CD4-positive, alpha-beta memory T cell (primary cell): ENCODE measurements at regions not wholly inside any gene's neighbourhood (a gene's known extent, or its start where the extent isn't known, plus 50 kb on each side); places are given as distances from the start of the nearest gene placed in this dataset.

Source experiments
- CTCF ChIA-PET: fragments of 350-600 bp; sonication (Branson Sonifier 250); formaldehyde crosslinking; loops from one replicate; lab custom pipeline; 2021; ENCODE audit warnings: inconsistent platforms; ENCODE audit not compliant: partially characterized antibody; lab: Charles Lee
- POLR2A ChIA-PET: fragments of 350-600 bp; sonication (Branson Sonifier 250); formaldehyde crosslinking; loops from one replicate; lab custom pipeline; 2021; ENCODE audit not compliant: partially characterized antibody; lab: Charles Lee
- DNase-seq, 5 donors: peaks; one replicate each; pipeline versions ENCODE4 v3.0.0 to v3.0.0-alpha.2; 2020 to 2022; ENCODE audit warnings: mixed read lengths in 1 of 5
- H3K27ac ChIP-seq: one replicate; pipeline ENCODE4 v1.7.0; 2013; ENCODE audit warnings: low read depth, low read length
- H3K27me3 ChIP-seq: 2 replicates; pipeline ENCODE4 v1.7.0; 2013; ENCODE audit warnings: mild to moderate bottlenecking, low read length, moderate library complexity; ENCODE audit not compliant: insufficient read depth
- H3K36me3 ChIP-seq: 2 replicates; pipeline ENCODE4 v1.7.0; 2013; ENCODE audit warnings: mild to moderate bottlenecking, low read length, moderate library complexity; ENCODE audit not compliant: insufficient read depth
- H3K4me1 ChIP-seq: 2 replicates; pipeline ENCODE4 v1.7.0; 2013; ENCODE audit warnings: mild to moderate bottlenecking, low read length, moderate library complexity; ENCODE audit not compliant: insufficient read depth
- H3K4me3 ChIP-seq, 2 donors: one replicate each; pipeline ENCODE4 v1.7.0; 2013; ENCODE audit warnings: low read length in 2 of 2, mild to moderate bottlenecking in 1 of 2
- H3K9me3 ChIP-seq, 2 donors: one replicate each; pipeline ENCODE4 v1.7.0; 2013; ENCODE audit warnings: low read length in 2 of 2, control low read depth in 1 of 2; ENCODE audit not compliant: control insufficient read depth in 1 of 2
- H3K27ac Mint-ChIP-seq, 7 donors: one replicate each; pipeline ENCODE4 v1.8.0; 2020 to 2021; ENCODE audit warnings: mixed read lengths in 7 of 7, mild to moderate bottlenecking in 6 of 7, inconsistent platforms in 3 of 7, moderate library complexity in 3 of 7
- H3K27me3 Mint-ChIP-seq, 2 donors: one replicate each; pipeline ENCODE4 v1.8.0; 2020 to 2021; ENCODE audit warnings: mixed read lengths in 2 of 2
- H3K36me3 Mint-ChIP-seq, 2 donors: one replicate each; pipeline ENCODE4 v1.8.0; 2020 to 2021; ENCODE audit warnings: mixed read lengths in 2 of 2, inconsistent platforms in 1 of 2, mild to moderate bottlenecking in 1 of 2
- H3K4me1 Mint-ChIP-seq, 4 donors: one replicate each; pipeline ENCODE4 v1.8.0; 2020 to 2021; ENCODE audit warnings: mixed read lengths in 4 of 4, mild to moderate bottlenecking in 1 of 4
- H3K4me3 Mint-ChIP-seq, 8 donors: one replicate each; pipeline ENCODE4 v1.8.0; 2020 to 2021; ENCODE audit warnings: mixed read lengths in 8 of 8, mild to moderate bottlenecking in 7 of 8, moderate library complexity in 6 of 8, inconsistent platforms in 3 of 8
- H3K9me3 Mint-ChIP-seq, 8 donors: one replicate each; pipeline ENCODE4 v1.8.0; 2020 to 2021; ENCODE audit warnings: mixed read lengths in 8 of 8, mild to moderate bottlenecking in 5 of 8, inconsistent platforms in 3 of 8, moderate library complexity in 1 of 8
- intact Hi-C: fragments of 100-400 bp; cut with micrococcal nuclease; formaldehyde crosslinking; loops from one replicate; pipeline ENCODE4 v1.15.1; 2023

DNA sequence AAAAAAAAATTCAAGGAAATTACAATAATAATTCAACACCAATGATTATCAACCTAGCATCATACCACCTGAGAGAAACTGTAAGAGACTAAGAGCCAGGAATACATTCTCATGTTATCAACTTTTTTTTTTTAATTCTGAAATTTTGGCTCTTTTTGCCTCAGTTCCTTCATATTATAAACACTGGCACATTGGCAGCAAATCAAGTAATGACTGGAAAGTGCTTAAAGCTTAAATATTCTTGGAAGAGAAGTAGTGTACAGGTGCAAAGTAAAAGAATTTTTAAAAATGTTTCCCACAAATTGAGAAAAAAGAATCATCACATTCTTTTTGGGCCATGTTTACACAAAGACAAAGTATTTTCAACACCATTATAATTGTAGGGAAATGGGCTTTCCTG lies 296.9 kb upstream of the SOX5 start:
- Histone ChIP-seq H3K4me1 (no peaks in the 10 kb centered on the region), H3K27me3 (no peaks in the 10 kb centered on the region), H3K4me3 (no peak overlapping the region), H3K9me3 (no peaks in the 10 kb centered on the region), H3K27ac (no peak overlapping the region), H3K36me3 (no peaks in the 10 kb centered on the region)
- H3K36me3 Mint-ChIP-seq: no peaks in the 10 kb centered on the region
- intact Hi-C loops: no loop called here
- no peak for DNase-seq
- CTCF ChIA-PET: no interaction called here
- H3K4me1 Mint-ChIP-seq: no peaks in the 10 kb centered on the region
- H3K27me3 Mint-ChIP-seq: no peaks in the 10 kb centered on the region
- no peak overlapping the region for H3K27ac Mint-ChIP-seq
- no peak overlapping the region for H3K4me3 Mint-ChIP-seq
- peaks cover 0 to 5% (median 2%) of the 10 kb centered on the region in 8 donors for H3K9me3 Mint-ChIP-seq
- POLR2A ChIA-PET: no interaction called here

DNA sequence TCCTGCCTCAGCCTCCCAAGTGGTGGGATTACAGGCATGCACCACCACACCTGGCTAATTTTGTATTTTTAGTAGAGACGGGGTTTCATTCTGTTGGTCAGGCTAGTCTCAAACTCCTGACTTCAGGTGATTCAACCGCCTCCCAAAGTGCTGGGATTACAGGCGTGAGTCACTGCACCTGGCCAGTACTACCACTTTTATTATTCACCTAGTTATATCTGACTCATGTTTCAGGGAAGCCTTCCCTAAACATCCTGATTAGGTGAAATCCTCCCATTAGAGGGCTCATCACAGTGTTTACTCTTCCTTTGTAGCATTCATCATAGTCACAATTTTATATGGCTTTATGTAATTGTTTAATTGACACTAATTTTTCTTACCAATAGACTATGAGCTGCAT lies 295.3 kb upstream of the SOX5 start:
- H3K4me1 Mint-ChIP-seq: no peaks in the 10 kb centered on the region
- H3K4me3 Mint-ChIP-seq: no peak overlapping the region
- Histone ChIP-seq H3K27me3 (no peaks in the 10 kb centered on the region), H3K9me3 (no peaks in the 10 kb centered on the region), H3K4me3 (no peak overlapping the region), H3K36me3 (no peaks in the 10 kb centered on the region), H3K27ac (no peak overlapping the region), H3K4me1 (no peaks in the 10 kb centered on the region)
- no peaks in the 10 kb centered on the region for H3K27me3 Mint-ChIP-seq
- ChIA-PET CTCF (no interaction called here), POLR2A (no interaction called here)
- H3K36me3 Mint-ChIP-seq: no peaks in the 10 kb centered on the region
- H3K27ac Mint-ChIP-seq: no peak overlapping the region
- H3K9me3 Mint-ChIP-seq: peaks cover 0 to 5% (median 2%) of the 10 kb centered on the region in 8 donors
- no peak for DNase-seq
- intact Hi-C loops: no loop called here

DNA sequence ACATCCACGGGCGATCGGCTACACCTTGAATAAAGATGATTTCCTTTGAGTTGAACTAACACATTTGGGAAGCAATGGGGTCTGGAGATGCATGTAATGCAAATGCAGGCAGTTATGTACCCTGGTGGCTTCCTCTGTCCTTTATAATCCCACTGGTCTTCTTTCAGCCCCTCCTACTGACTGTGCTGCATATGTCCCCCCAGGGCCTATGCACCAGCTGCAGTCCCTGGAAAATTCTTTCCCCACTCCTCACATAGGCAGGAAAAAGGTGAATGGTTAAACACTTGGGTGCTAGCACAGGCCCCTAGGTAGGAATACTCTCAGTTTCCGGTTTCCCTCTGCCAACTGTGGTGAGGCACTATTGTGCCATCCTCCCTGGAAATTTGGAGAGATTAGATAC lies 294.8 kb upstream of the SOX5 start:
- no peak overlapping the region for H3K27ac ChIP-seq
- intact Hi-C loops: no loop called here
- ChIA-PET POLR2A (no interaction called here), CTCF (no interaction called here)
- Mint-ChIP-seq H3K4me3 (no peak overlapping the region), H3K27me3 (no peaks in the 10 kb centered on the region), H3K27ac (no peak overlapping the region), H3K36me3 (no peaks in the 10 kb centered on the region), H3K9me3 (peaks cover 0 to 5% (median 2%) of the 10 kb centered on the region in 8 donors), H3K4me1 (no peaks in the 10 kb centered on the region)
- no peaks in the 10 kb centered on the region for H3K9me3 ChIP-seq
- DNase-seq: no peak
- no peaks in the 10 kb centered on the region for H3K4me1 ChIP-seq
- H3K36me3 ChIP-seq: no peaks in the 10 kb centered on the region
- H3K4me3 ChIP-seq: no peak overlapping the region
- no peaks in the 10 kb centered on the region for H3K27me3 ChIP-seq

DNA sequence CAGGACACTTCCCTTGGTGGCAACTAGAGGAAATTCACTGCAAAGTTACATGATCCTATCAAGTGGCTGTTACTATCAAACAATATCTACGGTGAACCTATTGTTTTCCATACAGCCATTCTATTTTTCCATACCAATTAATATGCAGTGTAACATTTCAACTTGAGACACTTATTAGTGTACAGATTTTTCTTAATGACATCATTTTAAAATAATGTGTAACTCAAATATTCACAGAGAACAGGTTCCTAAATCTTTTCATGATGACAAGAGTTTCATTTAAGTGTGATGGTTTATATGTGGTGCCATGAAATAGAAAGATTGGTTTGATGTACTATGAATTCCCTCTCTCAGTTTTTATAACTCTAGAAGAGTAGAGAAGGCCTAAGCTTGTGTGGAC lies 291.2 kb upstream of the SOX5 start:
- POLR2A ChIA-PET: no interaction called here
- H3K4me1 Mint-ChIP-seq: no peaks in the 10 kb centered on the region
- Histone ChIP-seq H3K27me3 (no peaks in the 10 kb centered on the region), H3K36me3 (no peaks in the 10 kb centered on the region), H3K27ac (no peak overlapping the region), H3K4me3 (no peak overlapping the region), H3K4me1 (no peaks in the 10 kb centered on the region), H3K9me3 (no peaks in the 10 kb centered on the region)
- intact Hi-C loops: no loop called here
- H3K27me3 Mint-ChIP-seq: no peaks in the 10 kb centered on the region
- no peak overlapping the region for H3K4me3 Mint-ChIP-seq
- no peaks in the 10 kb centered on the region for H3K36me3 Mint-ChIP-seq
- no peak overlapping the region for H3K27ac Mint-ChIP-seq
- no peak for DNase-seq
- CTCF ChIA-PET: no interaction called here
- peaks cover 0 to 3% (median 0%) of the 10 kb centered on the region in 8 donors for H3K9me3 Mint-ChIP-seq

DNA sequence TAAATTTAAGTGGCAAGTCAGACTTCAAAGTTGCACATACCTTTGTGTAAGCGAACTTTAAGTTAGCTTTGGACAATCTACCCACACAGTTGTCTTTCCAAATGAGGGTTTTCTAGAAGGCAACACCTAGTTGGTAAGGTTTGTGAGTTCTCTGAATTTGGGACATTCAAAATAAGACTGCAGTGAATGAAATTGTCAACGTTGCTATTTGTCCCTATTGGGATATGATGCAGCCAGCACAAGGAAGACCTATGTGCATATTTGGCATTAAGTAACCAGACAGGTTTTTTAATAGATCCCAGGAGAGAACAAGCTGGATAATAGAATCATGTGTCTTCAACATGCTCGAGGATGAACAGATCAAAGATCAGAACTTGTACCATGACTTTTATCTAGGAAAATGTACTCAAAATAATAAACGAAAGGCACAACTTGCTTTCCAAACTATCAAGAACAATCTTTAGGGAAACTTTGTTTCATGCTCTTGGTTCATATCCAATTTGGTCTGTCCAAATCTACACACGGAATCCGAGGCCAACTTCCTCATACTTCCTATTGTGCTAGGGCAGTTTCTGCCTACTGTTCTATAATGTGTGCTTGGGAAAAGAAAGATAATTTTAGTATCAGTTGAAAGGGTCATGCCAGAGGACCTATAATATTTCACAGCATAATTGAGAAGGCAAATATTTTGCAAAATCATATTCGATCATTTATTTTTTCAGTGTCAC lies 284.2 kb upstream of the SOX5 start:
- Histone ChIP-seq H3K36me3 (no peaks in the 10 kb centered on the region), H3K9me3 (no peaks in the 10 kb centered on the region), H3K27ac (no peak overlapping the region), H3K27me3 (no peaks in the 10 kb centered on the region), H3K4me3 (no peak overlapping the region), H3K4me1 (no peaks in the 10 kb centered on the region)
- Mint-ChIP-seq H3K9me3 (peaks cover 0 to 6% (median 0%) of the 10 kb centered on the region in 8 donors), H3K4me1 (no peaks in the 10 kb centered on the region), H3K27me3 (no peaks in the 10 kb centered on the region), H3K27ac (no peak overlapping the region), H3K4me3 (no peak overlapping the region), H3K36me3 (no peaks in the 10 kb centered on the region)
- no peak for DNase-seq
- intact Hi-C loops: no loop called here
- ChIA-PET POLR2A (no interaction called here), CTCF (no interaction called here)

DNA sequence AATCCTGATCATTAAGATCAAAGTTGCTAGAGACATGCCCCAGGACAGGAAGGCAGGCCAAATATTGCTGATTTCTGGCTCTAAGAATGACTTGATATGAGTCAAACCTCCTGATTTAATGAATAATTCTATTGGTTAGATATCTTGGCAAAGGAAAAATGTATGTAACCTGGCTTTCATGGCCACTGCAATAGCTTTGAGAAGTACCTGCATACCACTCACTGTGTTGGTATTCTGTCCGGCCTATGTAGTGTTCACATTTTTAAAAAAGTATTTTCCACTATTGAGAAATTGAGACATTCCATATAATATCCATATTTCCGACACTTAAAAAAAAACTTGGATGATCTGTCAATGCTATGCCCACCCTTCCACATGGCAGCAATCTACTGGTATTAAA lies 283.1 kb upstream of the SOX5 start:
- intact Hi-C loops: no loop called here

DNA sequence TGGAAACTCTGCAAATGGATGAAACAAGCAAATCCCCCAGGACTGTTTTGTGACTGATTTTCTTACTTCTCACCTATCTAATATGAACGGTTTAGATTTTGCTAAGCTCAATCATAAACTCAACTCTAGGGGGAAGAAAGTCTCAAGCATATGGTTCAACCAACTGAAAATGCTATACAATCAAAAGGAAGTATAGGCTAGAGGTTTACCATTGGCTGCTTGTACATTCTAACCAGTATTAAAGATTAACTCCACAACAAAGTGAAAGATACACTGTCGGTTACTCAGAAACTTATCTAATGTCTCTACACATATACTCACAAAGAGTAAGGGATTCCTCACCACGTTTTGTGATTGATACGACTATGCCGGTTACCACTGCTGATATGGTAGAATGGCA lies 281.8 kb upstream of the SOX5 start:
- intact Hi-C loops: no loop called here
- Mint-ChIP-seq H3K9me3 (peaks cover 0 to 8% (median 0%) of the 10 kb centered on the region in 8 donors), H3K4me3 (no peak overlapping the region), H3K27me3 (no peaks in the 10 kb centered on the region), H3K27ac (no peak overlapping the region), H3K36me3 (no peaks in the 10 kb centered on the region), H3K4me1 (no peaks in the 10 kb centered on the region)
- no peaks in the 10 kb centered on the region for H3K9me3 ChIP-seq
- no peak overlapping the region for H3K4me3 ChIP-seq
- POLR2A ChIA-PET: no interaction called here
- H3K36me3 ChIP-seq: no peaks in the 10 kb centered on the region
- H3K27ac ChIP-seq: no peak overlapping the region
- CTCF ChIA-PET: no interaction called here
- no peak for DNase-seq
- H3K27me3 ChIP-seq: no peaks in the 10 kb centered on the region
- no peaks in the 10 kb centered on the region for H3K4me1 ChIP-seq

More for the DNA sequence above, 283.1 kb upstream of the SOX5 start:
- H3K4me1 ChIP-seq: no peaks in the 10 kb centered on the region
- POLR2A ChIA-PET: no interaction called here
- no peaks in the 10 kb centered on the region for H3K4me1 Mint-ChIP-seq
- no peak overlapping the region for H3K27ac Mint-ChIP-seq
- no peak for DNase-seq
- H3K36me3 Mint-ChIP-seq: no peaks in the 10 kb centered on the region
- no peaks in the 10 kb centered on the region for H3K9me3 ChIP-seq
- no peaks in the 10 kb centered on the region for H3K27me3 Mint-ChIP-seq
- no peaks in the 10 kb centered on the region for H3K36me3 ChIP-seq
- H3K9me3 Mint-ChIP-seq: peaks cover 0 to 8% (median 0%) of the 10 kb centered on the region in 8 donors
- CTCF ChIA-PET: no interaction called here
- H3K4me3 Mint-ChIP-seq: no peak overlapping the region
- H3K27me3 ChIP-seq: no peaks in the 10 kb centered on the region
- no peak overlapping the region for H3K4me3 ChIP-seq
- no peak overlapping the region for H3K27ac ChIP-seq
